Fibroblast of mammary gland (primary cell): ENCODE measurements at regions not wholly inside any gene's neighbourhood (a gene's known extent, or its start where the extent isn't known, plus 50 kb on each side); places are given as distances from the start of the nearest gene placed in this dataset.
A peak's percentile ranks its signal among the peaks of the same experiment; 100 is the strongest.

Source experiments
- DNase-seq: peaks from one replicate; pipeline ENCODE4 v3.0.0-alpha.2; 2010; ENCODE audit warnings: low read depth
- H3K4me3 ChIP-seq: 2 replicates; pipeline ENCODE4 v1.5.1; 2011; ENCODE audit warnings: low read depth, mild to moderate bottlenecking, low read length, moderate library complexity; ENCODE audit not compliant: control insufficient read depth
- CTCF ChIP-seq: conservative IDR thresholded peaks from 2 replicates; pipeline ENCODE4 v1.5.1; 2011; ENCODE audit warnings: low read depth, low read length, inconsistent platforms; ENCODE audit not compliant: control insufficient read depth, insufficient read depth

DNA sequence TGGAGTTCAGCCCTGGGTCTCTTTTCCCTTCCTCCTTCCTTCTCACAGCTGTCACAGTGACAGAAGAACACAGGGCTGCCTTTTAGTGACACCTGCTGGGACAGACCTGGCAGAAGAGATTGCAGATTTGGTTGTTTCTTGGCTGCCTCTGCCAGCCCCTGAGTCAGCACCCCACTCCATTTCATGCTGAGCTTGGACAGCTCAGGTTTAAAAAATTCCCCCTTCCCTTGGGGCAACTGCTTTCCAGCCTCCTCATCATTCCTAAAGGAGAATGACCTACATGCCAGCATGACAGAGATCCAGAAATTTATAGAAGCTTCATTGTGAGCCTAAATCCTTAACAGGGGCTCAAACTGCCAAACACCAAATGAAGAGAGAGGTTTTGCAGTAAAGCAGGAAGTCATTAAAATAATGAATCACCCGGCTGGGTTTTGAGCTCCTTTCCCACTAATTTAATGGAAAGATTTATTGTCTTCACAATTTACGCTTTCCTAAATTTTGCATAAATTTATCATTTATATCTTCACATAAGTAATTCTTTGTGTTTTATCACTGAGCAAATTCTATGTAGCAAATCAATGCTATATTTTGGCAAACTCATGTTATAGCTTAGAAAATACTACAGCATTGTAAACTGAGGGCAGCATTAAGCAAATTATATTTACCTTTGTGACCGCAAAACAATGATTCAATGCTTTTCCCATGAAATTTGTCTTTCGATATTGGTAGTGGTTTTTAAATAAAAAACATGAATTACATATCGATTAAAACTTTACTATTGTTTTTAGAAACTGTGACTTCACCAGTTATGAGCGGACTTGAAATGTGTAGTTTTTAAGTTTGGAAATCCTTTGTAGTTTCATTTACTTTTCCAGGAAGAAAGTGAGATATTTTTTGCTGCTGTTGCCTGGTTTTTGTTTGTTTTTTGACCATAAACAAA, 399.5 kb upstream of the ANKRD30A start:
- H3K4me3 ChIP-seq: no peak overlapping the region
- DNase-seq: peak; percentile 91
- peak; percentile 42 for TF ChIP-seq CTCF

- no peak overlapping the region for H3K4me3 ChIP-seq
- DNase-seq: no peak
- TF ChIP-seq CTCF: no peak
These were observed 402.6 kb upstream of the ANKRD30A start for GRCh38 chr10:36722777-36723176.

DNA sequence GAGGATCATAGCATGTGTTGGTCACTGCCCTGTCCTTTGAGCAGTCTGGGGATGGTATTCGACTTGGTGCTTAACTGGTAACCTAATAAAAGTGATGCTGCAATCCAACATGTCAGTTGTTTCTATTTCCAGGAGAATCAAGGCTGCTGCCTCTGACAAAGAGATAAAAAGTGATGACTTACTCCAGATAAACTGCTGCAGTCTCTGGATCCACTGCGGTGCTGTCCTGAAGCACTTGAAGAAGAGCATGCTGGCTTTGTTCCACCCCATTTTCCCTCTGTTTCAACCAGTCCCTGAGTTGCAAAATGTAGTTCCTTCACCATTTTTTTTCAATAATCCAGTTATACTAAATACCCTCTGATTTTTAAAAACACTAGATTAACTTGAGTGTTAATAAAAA, 403.5 kb upstream of the ANKRD30A start:
- no peak for TF ChIP-seq CTCF
- H3K4me3 ChIP-seq: no peak overlapping the region
- peak; percentile 11 for DNase-seq

GRCh38 chr10:36720895-36721294, 404.5 kb upstream of the ANKRD30A start:
- H3K4me3 ChIP-seq: no peak overlapping the region
- TF ChIP-seq CTCF: no peak
- DNase-seq: no peak

- no peak overlapping the region for H3K4me3 ChIP-seq
- TF ChIP-seq CTCF: no peak
- DNase-seq: peak; percentile 11
These were observed 408.3 kb upstream of the ANKRD30A start for GRCh38 chr10:36717118-36717517.

GRCh38 chr10:36716291-36716690, 409.1 kb upstream of the ANKRD30A start:
- no peak for TF ChIP-seq CTCF
- no peak for DNase-seq

More at GRCh38 chr10:36716291-36716690, 409.1 kb upstream of the ANKRD30A start:
- no peak overlapping the region for H3K4me3 ChIP-seq
